KMS-11 (cell line): ENCODE measurements at regions not wholly inside any gene's neighbourhood (a gene's known extent, or its start where the extent isn't known, plus 50 kb on each side); places are given as distances from the start of the nearest gene placed in this dataset.

Source experiments
- H2AFZ ChIP-seq: fragments of 200-600 bp; sonication (generic); 2 replicates; pipeline ENCODE4 v1.6.1; 2016; ENCODE audit warnings: antibody characterized with exemption, mixed run types, low read depth
- H3K27ac ChIP-seq: fragments of 200-600 bp; sonication (generic); 2 replicates; pipeline ENCODE4 v1.6.1; 2016; ENCODE audit warnings: mild to moderate bottlenecking, mixed run types
- H3K27me3 ChIP-seq: fragments of 200-600 bp; sonication (generic); 2 replicates; pipeline ENCODE4 v1.6.1; 2017; ENCODE audit warnings: mild to moderate bottlenecking, low read depth, mixed run types, moderate library complexity; ENCODE audit not compliant: insufficient read depth
- H3K36me3 ChIP-seq: fragments of 200-600 bp; sonication (generic); 2 replicates; pipeline ENCODE4 v1.6.1; 2017; ENCODE audit warnings: mild to moderate bottlenecking, mixed run types; ENCODE audit not compliant: insufficient read depth
- H3K4me1 ChIP-seq: fragments of 200-600 bp; sonication (generic); 2 replicates; pipeline ENCODE4 v1.6.1; 2016; ENCODE audit warnings: mild to moderate bottlenecking, low read depth, mixed run types; ENCODE audit not compliant: poor library complexity, severe bottlenecking
- H3K4me2 ChIP-seq: fragments of 200-600 bp; sonication (generic); 2 replicates; pipeline ENCODE4 v1.7.0; 2016; ENCODE audit warnings: mild to moderate bottlenecking, mixed run types
- H3K4me3 ChIP-seq: fragments of 200-600 bp; sonication (generic); IDR thresholded peaks from 2 replicates; pipeline ENCODE4 v1.6.1; 2017; ENCODE audit warnings: low read depth, low read length, mixed read lengths; ENCODE audit not compliant: insufficient read depth
- H3K79me2 ChIP-seq: fragments of 200-600 bp; sonication (generic); 2 replicates; pipeline ENCODE4 v1.6.1; 2016; ENCODE audit warnings: low read depth, mixed run types; ENCODE audit not compliant: insufficient read depth
- H3K9ac ChIP-seq: fragments of 200-600 bp; sonication (generic); 2 replicates; pipeline ENCODE4 v1.6.1; 2016; ENCODE audit warnings: mild to moderate bottlenecking, mixed run types
- H4K20me1 ChIP-seq: fragments of 200-600 bp; sonication (generic); 2 replicates; pipeline ENCODE4 v1.6.1; 2016; ENCODE audit warnings: mild to moderate bottlenecking, mixed run types; ENCODE audit not compliant: insufficient read depth
- CTCF ChIP-seq: fragments of 200-600 bp; sonication (generic); conservative IDR thresholded peaks from 2 replicates; pipeline ENCODE4 v1.6.1; 2017; ENCODE audit warnings: low read depth, mild to moderate bottlenecking, antibody characterized with exemption, low read length, moderate library complexity, mixed read lengths

GRCh38 chr2:234310166-234310565 is 186.7 kb downstream of the ARL4C start:
- Histone ChIP-seq H3K4me1 (no peaks in the 10 kb centered on the region), H3K9ac (no peak overlapping the region), H4K20me1 (no peaks in the 10 kb centered on the region), H3K27ac (no peak overlapping the region), H3K27me3 (no peaks in the 10 kb centered on the region), H3K4me3 (no peak overlapping the region), H3K79me2 (no peaks in the 10 kb centered on the region), H3K36me3 (no peaks in the 10 kb centered on the region), H3K4me2 (no peak overlapping the region), H2AFZ (no peak overlapping the region)
- no peak for TF ChIP-seq CTCF

- no peak for TF ChIP-seq CTCF
- no peaks in the 10 kb centered on the region for H3K27me3 ChIP-seq
- no peaks in the 10 kb centered on the region for H3K36me3 ChIP-seq
- H3K4me2 ChIP-seq: no peak overlapping the region
- H3K4me1 ChIP-seq: no peaks in the 10 kb centered on the region
- no peak overlapping the region for H3K9ac ChIP-seq
- H3K4me3 ChIP-seq: no peak overlapping the region
- no peaks in the 10 kb centered on the region for H3K79me2 ChIP-seq
- H4K20me1 ChIP-seq: no peaks in the 10 kb centered on the region
- H2AFZ ChIP-seq: no peak overlapping the region
- no peak overlapping the region for H3K27ac ChIP-seq
These were observed 187.4 kb downstream of the ARL4C start for GRCh38 chr2:234309431-234309830.

- no peak overlapping the region for H2AFZ ChIP-seq
- H3K9ac ChIP-seq: no peak overlapping the region
- no peak overlapping the region for H3K4me3 ChIP-seq
- no peaks in the 10 kb centered on the region for H4K20me1 ChIP-seq
- no peaks in the 10 kb centered on the region for H3K36me3 ChIP-seq
- H3K79me2 ChIP-seq: no peaks in the 10 kb centered on the region
- no peak overlapping the region for H3K27ac ChIP-seq
- no peaks in the 10 kb centered on the region for H3K27me3 ChIP-seq
- TF ChIP-seq CTCF: no peak
- no peak overlapping the region for H3K4me2 ChIP-seq
- H3K4me1 ChIP-seq: no peaks in the 10 kb centered on the region
These were observed 188.1 kb downstream of the ARL4C start for GRCh38 chr2:234308813-234309195.

- no peak overlapping the region for H2AFZ ChIP-seq
- no peaks in the 10 kb centered on the region for H3K27me3 ChIP-seq
- H3K4me1 ChIP-seq: no peaks in the 10 kb centered on the region
- no peak overlapping the region for H3K4me2 ChIP-seq
- H3K27ac ChIP-seq: no peak overlapping the region
- no peaks in the 10 kb centered on the region for H3K36me3 ChIP-seq
- no peak overlapping the region for H3K4me3 ChIP-seq
- no peak for TF ChIP-seq CTCF
- no peaks in the 10 kb centered on the region for H4K20me1 ChIP-seq
- H3K9ac ChIP-seq: no peak overlapping the region
- H3K79me2 ChIP-seq: no peaks in the 10 kb centered on the region
These were observed 188.6 kb downstream of the ARL4C start for GRCh38 chr2:234308073-234308812.
